Fibroblast of gingiva (primary cell): ENCODE measurements at regions not wholly inside any gene's neighbourhood (a gene's known extent, or its start where the extent isn't known, plus 50 kb on each side); places are given as distances from the start of the nearest gene placed in this dataset.

Source experiments
- DNase-seq: peaks from one replicate; pipeline ENCODE4 v3.0.0-alpha.2; 2011; ENCODE audit warnings: low read depth

- DNase-seq = no peak
Observed at GRCh38 chr12:126855768-126856167, 1411.2 kb upstream of the TMEM132C start.

- no peak for DNase-seq
Observed at GRCh38 chr12:126856958-126857357, 1410.0 kb upstream of the TMEM132C start.

GRCh38 chr12:126858560-126858959 is 1408.4 kb upstream of the TMEM132C start:
- DNase-seq = no peak

GRCh38 chr12:126860210-126860609 is 1406.8 kb upstream of the TMEM132C start:
- no peak for DNase-seq

- DNase-seq = no peak
Observed at GRCh38 chr12:126862500-126862899, 1404.5 kb upstream of the TMEM132C start.

GRCh38 chr12:126869644-126870043 is 1397.3 kb upstream of the TMEM132C start:
- no peak for DNase-seq

GRCh38 chr12:126873701-126874100 is 1393.3 kb upstream of the TMEM132C start:
- no peak for DNase-seq

- DNase-seq = peak; percentile 33
Observed at GRCh38 chr12:126874427-126875026, 1392.4 kb upstream of the TMEM132C start.

- DNase-seq = no peak
Observed at GRCh38 chr12:126879842-126880241, 1387.1 kb upstream of the TMEM132C start.

- no peak for DNase-seq
Observed at GRCh38 chr12:126883697-126884096, 1383.3 kb upstream of the TMEM132C start.

GRCh38 chr12:126889501-126889900 is 1377.5 kb upstream of the TMEM132C start:
- no peak for DNase-seq

- DNase-seq = no peak
Observed at GRCh38 chr12:126890097-126890496, 1376.9 kb upstream of the TMEM132C start.

- DNase-seq = no peak
Observed at GRCh38 chr12:126891789-126892188, 1375.2 kb upstream of the TMEM132C start.

GRCh38 chr12:126895951-126896913 is 1370.7 kb upstream of the TMEM132C start:
- no peak for DNase-seq

- DNase-seq = no peak
Observed at GRCh38 chr12:126897102-126897501, 1369.9 kb upstream of the TMEM132C start.

- no peak for DNase-seq
Observed at GRCh38 chr12:126897778-126898177, 1369.2 kb upstream of the TMEM132C start.

GRCh38 chr12:126898562-126898961 is 1368.4 kb upstream of the TMEM132C start:
- DNase-seq = no peak

GRCh38 chr12:126899926-126900792 is 1366.8 kb upstream of the TMEM132C start:
- DNase-seq = no peak

- no peak for DNase-seq
Observed at GRCh38 chr12:126903027-126903876, 1363.7 kb upstream of the TMEM132C start.

- no peak for DNase-seq
Observed at GRCh38 chr12:126905752-126906151, 1361.2 kb upstream of the TMEM132C start.
